Sigmoid colon (tissue), 6 donors: ENCODE measurements at regions not wholly inside any gene's neighbourhood (a gene's known extent, or its start where the extent isn't known, plus 50 kb on each side); places are given as distances from the start of the nearest gene placed in this dataset.

Source experiments
- DNase-seq: peaks from one replicate; pipeline ENCODE4 v3.0.0-alpha.2; 2019
- H3K27ac ChIP-seq, 4 donors: fragments of 200-600 bp; sonication (generic); one replicate each; pipeline ENCODE4 v1.5.1; 2016 to 2019; ENCODE audit warnings: mild to moderate bottlenecking in 1 of 4
- H3K27me3 ChIP-seq, 3 donors: fragments of 200-600 bp; sonication (generic); one replicate each; pipeline ENCODE4 v1.5.1; 2019; ENCODE audit warnings: mild to moderate bottlenecking in 1 of 3
- H3K36me3 ChIP-seq, 4 donors: fragments of 200-600 bp; sonication (generic); one replicate each; pipeline ENCODE4 v1.5.1; 2016 to 2019
- H3K4me1 ChIP-seq, 4 donors: fragments of 200-600 bp; sonication (generic); one replicate each; pipeline ENCODE4 v1.5.1; 2017 to 2019
- H3K4me3 ChIP-seq, 4 donors: fragments of 200-600 bp; sonication (generic); one replicate each; pipeline ENCODE4 v1.5.1; 2017 to 2019; ENCODE audit warnings: mild to moderate bottlenecking in 2 of 4, moderate library complexity in 1 of 4
- H3K9me3 ChIP-seq, 4 donors: fragments of 200-600 bp in 3 of 4; sonication (generic) in 3 of 4; one replicate each; pipeline versions ENCODE4 v1.5.1 to v1.6.1; 2013 to 2019
- EP300 ChIP-seq, 4 donors: sonication (generic); formaldehyde crosslinking; IDR thresholded peaks; one replicate each; pipeline ENCODE4 v1.6.1; 2017; ENCODE audit warnings: antibody characterized with exemption in 4 of 4
- POLR2A ChIP-seq, 2 donors: fragments of 450-650 bp; IDR thresholded peaks; one replicate each; pipeline ENCODE4 v1.6.1; 2016; ENCODE audit warnings: antibody characterized with exemption in 2 of 2, mild to moderate bottlenecking in 2 of 2, moderate library complexity in 2 of 2
- POLR2AphosphoS5 ChIP-seq, 4 donors: sonication (generic); formaldehyde crosslinking; IDR thresholded peaks; one replicate each; pipeline ENCODE4 v1.6.1; 2017; ENCODE audit warnings: antibody characterized with exemption in 4 of 4
- WGBS, 2 donors: extraction: QIAGEN DNeasy Blood & Tissue Kit; methylation state at CpG; one replicate each; pipeline ENCODE4 v1.1.7; 2013; 5-methylcytosine and 5-hydroxymethylcytosine counted together
- intact Hi-C: fragments of 100-400 bp; cut with DNase I; formaldehyde crosslinking; loops from one replicate; pipeline ENCODE4 v1.15.1; 2023
- TF ChIP-seq, protein P1 (sequence below), 4 experiments: fragments of 450-650 bp in 3 of 4; fragments of 200-600 bp in 1 of 4; IDR thresholded peaks; one replicate each; pipeline ENCODE4 v1.5.1; 2016 to 2019; ENCODE audit warnings: antibody characterized with exemption in 4 of 4, mild to moderate bottlenecking in 3 of 4, moderate library complexity in 2 of 4
- donor health status: healthy with polysubstance abuse.
- donor health status: healthy.

DNA sequence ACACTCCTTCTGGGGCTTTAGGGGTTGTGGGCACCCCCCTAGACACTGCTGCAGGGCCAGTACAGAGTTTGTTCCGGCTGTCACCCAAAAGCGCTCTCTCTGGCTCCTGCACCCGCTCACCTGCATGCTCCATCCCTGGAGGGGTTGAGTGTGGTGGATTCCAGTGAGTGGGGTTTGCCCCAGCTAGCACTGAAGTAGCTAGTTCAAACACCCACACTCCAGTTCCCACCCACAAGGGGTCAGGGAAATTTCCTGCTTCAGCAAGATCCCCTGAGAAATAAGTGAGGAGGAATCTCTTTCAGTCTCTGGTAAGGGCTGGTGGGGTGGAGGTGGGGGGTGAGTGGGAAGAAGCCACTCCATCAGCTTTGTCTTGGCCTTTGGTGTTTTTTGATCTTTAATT lies 73.6 kb downstream of the TMEM17 start:
- intact Hi-C loops = no loop called here
- no peak overlapping the region for H3K4me3 ChIP-seq
- H3K4me1 ChIP-seq = no peaks in the 10 kb centered on the region
- no peaks in the 10 kb centered on the region for H3K27me3 ChIP-seq
- H3K36me3 ChIP-seq = no peaks in the 10 kb centered on the region
- WGBS, 2 donors = 94 to 97% methylated on average over 3 of the region's 3 CpGs
- H3K27ac ChIP-seq = no peak overlapping the region
- no peak for DNase-seq
- no peaks in the 10 kb centered on the region for H3K9me3 ChIP-seq
- no peak for TF ChIP-seq EP300 (IDR thresholded peaks at IDR 0.05)
- TF ChIP-seq POLR2AphosphoS5 (IDR thresholded peaks at IDR 0.05) = no peak
- TF ChIP-seq, protein P1, sequence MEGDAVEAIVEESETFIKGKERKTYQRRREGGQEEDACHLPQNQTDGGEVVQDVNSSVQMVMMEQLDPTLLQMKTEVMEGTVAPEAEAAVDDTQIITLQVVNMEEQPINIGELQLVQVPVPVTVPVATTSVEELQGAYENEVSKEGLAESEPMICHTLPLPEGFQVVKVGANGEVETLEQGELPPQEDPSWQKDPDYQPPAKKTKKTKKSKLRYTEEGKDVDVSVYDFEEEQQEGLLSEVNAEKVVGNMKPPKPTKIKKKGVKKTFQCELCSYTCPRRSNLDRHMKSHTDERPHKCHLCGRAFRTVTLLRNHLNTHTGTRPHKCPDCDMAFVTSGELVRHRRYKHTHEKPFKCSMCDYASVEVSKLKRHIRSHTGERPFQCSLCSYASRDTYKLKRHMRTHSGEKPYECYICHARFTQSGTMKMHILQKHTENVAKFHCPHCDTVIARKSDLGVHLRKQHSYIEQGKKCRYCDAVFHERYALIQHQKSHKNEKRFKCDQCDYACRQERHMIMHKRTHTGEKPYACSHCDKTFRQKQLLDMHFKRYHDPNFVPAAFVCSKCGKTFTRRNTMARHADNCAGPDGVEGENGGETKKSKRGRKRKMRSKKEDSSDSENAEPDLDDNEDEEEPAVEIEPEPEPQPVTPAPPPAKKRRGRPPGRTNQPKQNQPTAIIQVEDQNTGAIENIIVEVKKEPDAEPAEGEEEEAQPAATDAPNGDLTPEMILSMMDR (IDR thresholded peaks at IDR 0.05) = no peak
- no peak for TF ChIP-seq POLR2A (IDR thresholded peaks at IDR 0.05)

DNA sequence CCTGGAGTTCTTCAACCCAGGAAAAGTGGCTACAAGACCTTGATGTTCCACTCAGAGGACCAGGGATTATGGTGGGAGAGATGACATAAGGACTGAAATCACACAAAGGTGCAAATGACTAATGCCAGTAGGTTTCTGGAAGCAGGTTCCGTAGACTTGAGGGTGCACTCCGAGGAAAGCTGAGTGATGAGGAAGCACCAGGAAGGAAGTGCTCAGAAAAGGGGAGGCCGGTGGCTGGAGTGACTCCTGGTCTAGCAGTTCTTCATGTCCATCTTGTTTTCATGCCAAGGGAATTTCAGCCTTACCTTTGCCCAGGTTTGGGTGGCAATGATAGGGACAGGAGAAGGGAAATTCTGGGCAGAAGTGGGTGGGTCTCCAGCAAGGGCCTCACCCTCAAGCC lies 74.5 kb downstream of the TMEM17 start:
- Histone ChIP-seq H3K4me3 (no peak overlapping the region), H3K27me3 (no peaks in the 10 kb centered on the region), H3K36me3 (no peaks in the 10 kb centered on the region), H3K4me1 (no peaks in the 10 kb centered on the region), H3K27ac (no peak overlapping the region), H3K9me3 (no peaks in the 10 kb centered on the region)
- WGBS, 2 donors = 89 to 91% methylated on average over 3 of the region's 3 CpGs
- intact Hi-C loops = no loop called here
- no peak for DNase-seq
- TF ChIP-seq POLR2AphosphoS5 (IDR thresholded peaks at IDR 0.05) (no peak), EP300 (IDR thresholded peaks at IDR 0.05) (no peak), POLR2A (IDR thresholded peaks at IDR 0.05) (no peak)
- TF ChIP-seq, protein P1 (IDR thresholded peaks at IDR 0.05) = no peak

DNA sequence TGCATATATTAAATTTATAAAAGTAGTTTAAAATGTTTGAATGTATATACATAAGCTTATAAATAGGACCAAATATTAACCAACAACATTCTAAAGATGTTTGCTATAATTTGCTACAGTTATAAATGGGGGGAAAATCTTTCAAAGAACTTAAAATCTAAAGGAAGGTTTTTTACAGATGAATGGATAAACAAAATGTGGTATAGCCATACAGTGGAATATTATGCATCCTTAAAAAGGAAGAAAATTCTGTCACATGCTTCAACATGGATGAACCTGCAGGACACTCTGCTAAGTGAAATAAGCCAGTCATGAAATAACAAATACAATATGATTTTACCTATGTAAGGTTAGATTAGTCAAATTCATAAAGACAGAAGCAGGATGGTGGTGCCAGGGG lies 75.8 kb downstream of the TMEM17 start:
- Histone ChIP-seq H3K9me3 (no peaks in the 10 kb centered on the region), H3K27ac (no peak overlapping the region), H3K4me1 (no peaks in the 10 kb centered on the region), H3K4me3 (no peak overlapping the region), H3K27me3 (no peaks in the 10 kb centered on the region), H3K36me3 (no peaks in the 10 kb centered on the region)
- TF ChIP-seq POLR2A (IDR thresholded peaks at IDR 0.05) (no peak), POLR2AphosphoS5 (IDR thresholded peaks at IDR 0.05) (no peak), EP300 (IDR thresholded peaks at IDR 0.05) (no peak)
- TF ChIP-seq, protein P1 (IDR thresholded peaks at IDR 0.05) = no peak
- intact Hi-C loops = no loop called here
- no peak for DNase-seq

DNA sequence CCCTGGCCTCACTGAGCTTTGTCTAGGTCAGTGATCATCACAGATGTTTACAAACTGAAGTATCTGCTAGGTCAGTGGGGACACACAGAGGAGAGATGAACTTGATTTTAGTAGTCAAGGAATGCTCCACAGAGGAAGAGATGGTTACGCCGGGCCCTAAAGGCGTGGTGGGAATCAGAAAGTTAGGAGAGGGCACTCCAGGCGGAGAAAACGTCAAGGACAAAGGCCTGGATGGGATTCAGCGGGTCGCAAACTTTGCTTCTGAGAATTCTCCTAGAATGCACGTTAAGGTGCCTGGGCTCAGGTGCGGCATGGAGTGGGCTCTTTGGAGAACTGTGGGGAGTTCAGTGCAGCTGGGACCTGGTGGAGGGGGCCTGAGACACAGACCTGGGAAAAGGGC lies 78.8 kb downstream of the TMEM17 start:
- DNase-seq = no peak
- WGBS, 2 donors = 94 to 95% methylated on average over 9 of the region's 9 CpGs
- Histone ChIP-seq H3K36me3 (no peaks in the 10 kb centered on the region), H3K9me3 (no peaks in the 10 kb centered on the region), H3K4me1 (no peaks in the 10 kb centered on the region), H3K4me3 (no peak overlapping the region), H3K27me3 (no peaks in the 10 kb centered on the region), H3K27ac (no peak overlapping the region)
- intact Hi-C loops = no loop called here
- TF ChIP-seq EP300 (IDR thresholded peaks at IDR 0.05) (no peak), POLR2AphosphoS5 (IDR thresholded peaks at IDR 0.05) (no peak), POLR2A (IDR thresholded peaks at IDR 0.05) (no peak)
- TF ChIP-seq, protein P1 (IDR thresholded peaks at IDR 0.05) = no peak

DNA sequence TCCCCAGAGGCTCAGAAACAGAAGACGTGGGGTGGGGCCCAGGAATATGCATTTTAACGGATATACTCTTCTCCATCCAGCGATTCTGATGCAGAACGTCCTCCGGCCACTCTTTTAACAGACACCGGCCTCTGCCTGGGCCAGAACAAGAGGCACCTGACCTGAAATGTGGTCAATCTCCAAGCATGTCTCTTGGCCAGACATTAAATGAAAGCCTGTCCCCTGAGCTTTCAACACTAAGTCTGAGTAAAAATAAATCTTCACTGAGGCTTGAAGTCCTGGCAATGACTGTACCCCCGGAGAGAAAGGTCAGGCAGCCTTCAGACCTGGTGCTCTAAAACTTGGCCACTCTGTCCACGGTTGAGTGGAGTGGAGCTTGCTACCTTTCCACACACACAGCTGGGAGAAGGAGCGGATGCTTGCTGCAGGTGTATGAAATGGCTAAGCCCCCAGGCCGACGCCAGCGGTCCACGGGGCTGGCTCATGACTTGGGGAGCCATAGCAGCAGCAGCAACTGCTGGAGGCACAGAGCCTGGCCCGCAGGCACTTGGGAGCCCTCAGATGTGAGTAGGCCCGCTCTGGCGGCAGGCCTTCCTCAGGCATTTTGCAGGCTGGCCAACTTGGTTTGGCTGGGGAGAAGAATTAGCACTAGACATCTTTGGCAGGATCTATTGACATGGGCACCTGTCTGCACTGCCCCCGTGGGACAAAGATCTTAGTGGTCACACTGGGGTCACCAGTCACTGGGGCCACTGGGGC lies 79.7 kb downstream of the TMEM17 start:
- DNase-seq = no peak
- Histone ChIP-seq H3K27me3 (no peaks in the 10 kb centered on the region), H3K9me3 (no peaks in the 10 kb centered on the region), H3K4me1 (no peaks in the 10 kb centered on the region), H3K36me3 (no peaks in the 10 kb centered on the region), H3K27ac (no peak overlapping the region), H3K4me3 (no peak overlapping the region)
- intact Hi-C loops = no loop called here
- no peak for TF ChIP-seq EP300 (IDR thresholded peaks at IDR 0.05)
- no peak for TF ChIP-seq POLR2AphosphoS5 (IDR thresholded peaks at IDR 0.05)
- 93 to 95% methylated on average over 17 of the region's 17 CpGs for WGBS, 2 donors
